GM19043 (cell line): ENCODE measurements at regions not wholly inside any gene's neighbourhood (a gene's known extent, or its start where the extent isn't known, plus 50 kb on each side); places are given as distances from the start of the nearest gene placed in this dataset.
"Not testable (repeated sequence)": the region's sequence is repeated elsewhere in the genome, so short reads cannot be mapped to it uniquely, and the experiment has no call there.

Experiments
- ATAC-seq: cut with Tn5 transposase; IDR thresholded peaks from one replicate; pipeline ENCODE4 v1.9.1; 2021; ENCODE audit warnings: low read depth; ENCODE audit not compliant: unreplicated experiment

DNA sequence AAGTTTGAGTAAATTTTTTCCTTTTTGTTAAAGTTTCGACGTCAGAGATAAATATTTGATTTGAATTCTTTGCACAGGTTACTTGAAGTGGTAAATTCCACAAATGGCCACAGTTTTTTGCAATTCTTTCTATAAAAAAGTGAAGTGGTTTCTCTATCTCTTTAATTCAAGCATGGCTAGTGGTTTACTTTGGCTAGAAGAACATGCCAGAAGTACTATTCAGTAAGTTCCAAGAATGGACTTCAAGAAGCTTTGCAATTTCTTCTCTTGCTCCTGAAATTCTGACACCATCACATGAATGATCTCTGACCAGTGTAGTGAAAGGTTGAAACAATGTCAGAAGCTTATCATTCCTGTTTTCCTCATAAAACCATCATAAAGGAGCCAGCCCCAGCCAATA is 55.7 kb upstream of the RNPC3 start:
- no peak for ATAC-seq

DNA sequence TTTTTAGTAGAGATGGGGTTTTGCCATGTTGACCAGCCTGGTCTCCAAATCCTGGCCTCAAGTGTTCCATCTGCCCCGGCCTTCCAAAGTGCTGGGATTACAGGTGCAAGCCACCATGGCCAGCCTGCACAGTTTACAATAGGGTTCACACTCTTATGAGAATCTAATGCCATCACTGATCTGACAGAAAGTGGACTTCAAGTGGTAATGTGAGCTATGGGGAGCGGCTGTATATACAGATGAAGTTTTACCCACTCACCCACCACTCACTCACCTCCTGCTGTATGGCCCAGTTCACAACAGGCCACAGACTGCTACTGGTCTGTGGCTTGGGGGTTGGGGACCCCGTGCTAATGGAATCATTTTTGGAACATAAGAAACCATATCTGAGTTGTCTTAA is 58.4 kb upstream of the RNPC3 start:
- no peak for ATAC-seq

DNA sequence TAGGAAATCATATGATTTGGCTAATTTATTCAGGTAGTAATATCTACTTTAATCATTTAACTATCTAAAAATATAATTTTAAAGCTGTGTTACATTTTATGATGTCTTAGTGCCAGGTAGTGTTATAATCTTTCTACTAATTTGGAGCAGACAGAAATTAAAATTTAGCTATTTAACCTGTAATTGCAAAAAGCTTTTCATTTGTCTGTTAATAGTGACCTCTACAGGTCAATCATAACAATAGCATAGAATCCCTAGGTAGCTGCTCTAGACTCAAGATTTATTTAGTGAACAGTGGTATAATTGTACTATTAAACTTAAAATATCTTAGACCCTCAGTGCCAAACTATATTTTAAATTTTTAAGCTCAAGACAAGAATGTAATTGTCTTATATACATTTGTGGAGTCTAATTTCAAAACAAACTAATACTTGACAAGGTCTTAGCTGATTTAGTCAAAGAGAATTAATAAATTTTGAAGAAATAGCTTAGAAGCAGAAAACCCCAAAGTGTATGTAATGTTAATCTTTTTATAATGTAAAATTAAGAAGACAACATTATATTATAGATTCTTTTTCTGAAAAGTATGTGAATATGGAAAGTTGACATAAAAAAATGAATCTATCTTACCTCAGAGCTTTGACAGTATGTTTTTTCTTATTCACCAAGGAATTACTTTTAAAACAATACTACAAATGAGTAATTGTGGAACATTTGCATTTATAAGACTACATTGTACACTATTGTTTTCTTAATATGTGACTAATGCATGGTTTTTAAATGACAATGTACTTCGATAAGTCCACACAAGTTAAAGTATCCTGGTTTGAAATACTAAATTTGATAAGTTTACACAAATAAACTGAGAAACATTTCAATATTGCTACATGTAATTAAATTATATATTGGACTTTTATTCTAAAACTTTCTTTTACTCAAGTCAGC is 64.1 kb upstream of the RNPC3 start:
- ATAC-seq, result no peak

- ATAC-seq, result no peak
Observed at GRCh38 chr1:103460511-103460910, 65.0 kb upstream of the RNPC3 start.

- ATAC-seq, result no peak
Observed at GRCh38 chr1:103459346-103459745, 66.2 kb upstream of the RNPC3 start.

GRCh38 chr1:103457886-103458455 is 67.5 kb upstream of the RNPC3 start:
- ATAC-seq, result no peak

- no peak for ATAC-seq
Observed at GRCh38 chr1:103448560-103448959, 76.9 kb upstream of the RNPC3 start.

GRCh38 chr1:103447471-103447870 is 78.0 kb upstream of the RNPC3 start:
- no peak for ATAC-seq

DNA sequence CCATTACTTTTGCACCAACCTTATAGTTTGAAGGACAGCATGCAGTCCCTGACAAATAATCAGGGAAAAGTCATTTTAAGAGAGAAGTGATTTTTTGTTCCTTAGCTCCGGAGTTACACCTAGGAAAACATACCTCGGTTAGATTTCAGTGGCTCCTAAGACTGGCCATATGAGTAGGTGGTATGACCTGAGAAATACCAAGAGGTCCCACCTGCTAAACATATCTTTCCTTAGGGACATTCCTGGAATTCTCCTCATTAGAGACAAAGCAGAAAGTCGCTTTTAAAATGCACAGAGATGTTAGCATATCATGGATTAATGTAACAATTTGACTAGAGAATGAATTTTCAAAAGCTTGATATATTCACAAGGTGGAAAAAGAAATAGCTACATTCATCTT is 84.2 kb upstream of the RNPC3 start:
- no peak for ATAC-seq

GRCh38 chr1:103436568-103437100 is 88.9 kb upstream of the RNPC3 start:
- not testable (repeated sequence) for ATAC-seq

DNA sequence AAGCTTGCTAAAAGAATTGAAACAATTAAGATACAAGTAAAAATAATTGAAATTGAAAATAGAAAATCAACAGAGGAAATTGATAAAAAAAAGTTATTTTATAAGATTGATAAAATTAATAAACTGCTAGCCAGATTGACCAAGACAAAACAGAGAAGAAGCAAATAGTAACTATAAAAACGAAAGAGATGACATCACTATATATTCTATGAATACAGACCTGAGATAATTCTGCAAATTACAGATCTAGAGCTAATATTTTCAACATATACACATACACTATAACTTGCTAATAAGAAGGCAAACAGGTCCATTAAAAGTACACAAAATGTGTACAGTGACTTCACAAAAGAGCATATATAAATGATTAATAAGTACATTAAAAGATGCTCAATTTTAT is 90.1 kb upstream of the RNPC3 start:
- ATAC-seq, result no peak

- ATAC-seq, result no peak
Observed at GRCh38 chr1:103424650-103425049, 100.8 kb upstream of the RNPC3 start.

GRCh38 chr1:103416681-103417286 is 108.7 kb upstream of the RNPC3 start:
- ATAC-seq, result no peak

GRCh38 chr1:103387898-103388297 is 137.6 kb upstream of the RNPC3 start:
- ATAC-seq, result no peak

DNA sequence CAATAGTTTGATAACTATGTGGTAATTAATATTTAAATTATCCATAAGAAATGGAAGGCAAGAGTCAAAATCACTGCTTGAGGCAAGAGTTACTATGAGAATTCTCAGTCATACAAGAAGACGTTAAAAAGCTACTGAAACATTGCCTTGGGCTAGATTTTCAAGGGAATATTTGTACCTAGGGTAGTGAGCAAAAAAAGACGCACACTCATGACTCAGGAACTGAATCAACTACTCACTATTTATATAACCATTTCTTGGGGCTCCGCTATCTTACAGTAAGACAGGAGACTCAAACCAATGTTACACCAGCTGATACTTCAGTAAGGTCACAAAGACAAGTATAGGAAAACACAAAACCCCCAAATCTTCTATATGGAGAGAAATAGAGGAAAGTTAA is 151.5 kb upstream of the RNPC3 start:
- ATAC-seq, result no peak

DNA sequence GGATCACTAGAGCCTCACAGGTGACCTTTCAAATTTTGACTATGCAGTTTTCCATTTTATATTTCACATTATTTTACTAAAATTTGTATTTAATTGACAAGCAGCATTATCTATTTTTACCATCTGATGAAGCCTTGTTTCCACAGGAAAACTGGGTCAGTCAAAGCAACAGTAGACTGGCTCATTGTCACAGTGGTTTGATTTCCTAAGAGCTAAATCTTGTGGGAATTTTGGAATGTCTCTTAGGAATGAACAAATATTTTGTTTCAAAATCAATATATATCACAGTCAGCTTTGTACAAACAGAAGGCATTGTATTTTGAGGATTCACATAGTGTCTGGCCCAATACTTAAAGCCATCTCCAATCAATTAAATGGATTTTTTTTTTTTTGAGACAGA is 152.6 kb upstream of the RNPC3 start:
- no peak for ATAC-seq

GRCh38 chr1:103371234-103371633 is 154.3 kb upstream of the RNPC3 start:
- ATAC-seq, result no peak

DNA sequence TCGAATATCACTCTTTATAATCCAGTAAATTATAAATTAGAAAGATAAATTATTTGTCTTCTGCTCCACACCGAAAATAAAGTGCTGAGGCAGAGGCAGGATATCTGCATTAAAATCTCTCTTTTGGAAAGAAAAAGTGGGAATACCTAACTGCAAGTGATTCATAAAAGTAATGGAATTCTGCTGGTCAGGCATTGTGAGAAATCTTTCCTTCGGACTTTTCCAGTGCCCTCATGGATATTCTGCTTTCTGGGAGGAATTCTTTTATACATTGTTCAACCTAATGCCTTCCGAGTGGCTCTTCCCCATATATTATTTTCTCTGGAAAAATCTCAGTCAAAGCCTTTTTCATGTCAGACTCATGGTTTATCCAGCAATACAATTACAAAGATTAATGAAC is 158.3 kb upstream of the RNPC3 start:
- no peak for ATAC-seq

DNA sequence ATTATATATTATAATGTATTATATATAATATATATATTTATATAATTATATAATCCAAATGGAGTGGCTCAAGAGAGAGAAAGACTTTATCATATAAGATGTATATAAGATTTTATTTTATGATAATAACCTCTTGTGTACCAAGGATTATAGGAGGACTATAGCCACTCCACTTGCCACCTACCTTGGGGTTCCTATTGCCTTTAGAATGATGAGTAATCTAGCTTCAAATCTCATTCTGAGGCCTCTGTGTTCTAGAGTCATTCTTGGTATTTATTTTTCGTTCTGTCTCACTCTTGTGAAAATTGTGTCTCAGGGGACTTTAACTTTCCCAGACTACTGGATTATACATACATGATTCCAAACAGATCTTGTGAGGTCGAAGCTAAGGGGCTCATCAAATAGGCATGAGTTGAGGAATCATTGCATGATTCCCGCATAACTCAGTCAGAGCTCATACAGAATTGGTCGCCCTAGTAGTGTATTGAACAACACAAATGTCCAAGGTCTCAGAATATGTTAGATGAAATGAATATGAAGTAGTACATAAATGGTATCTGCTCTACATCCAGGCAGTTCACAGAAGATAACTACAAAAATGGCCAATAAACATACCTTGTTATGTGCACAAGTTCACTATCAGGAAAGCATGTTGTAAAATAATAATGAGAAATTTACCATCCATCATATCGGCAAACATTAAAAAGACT is 159.5 kb upstream of the RNPC3 start:
- ATAC-seq, result no peak

- ATAC-seq, result no peak
Observed at GRCh38 chr1:103363008-103363365, 162.5 kb upstream of the RNPC3 start.
